NCI-H2081 (cell line): ENCODE measurements at regions not wholly inside any gene's neighbourhood (a gene's known extent, or its start where the extent isn't known, plus 50 kb on each side); places are given as distances from the start of the nearest gene placed in this dataset.
A peak's percentile ranks its signal among the peaks of the same experiment; 100 is the strongest.

Source experiments
- DNase-seq, 2 experiments: peaks; one replicate each; lab custom pipeline; 2025; lab: John Stamatoyannopoulos, UW

- no peak for DNase-seq
Observed at GRCh38 chr11:112858289-112859023, 102.8 kb upstream of the NCAM1 start.

GRCh38 chr11:112859787-112860186, 101.4 kb upstream of the NCAM1 start:
- DNase-seq = no peak

- DNase-seq = no peak
Observed at GRCh38 chr11:112861356-112861755, 99.9 kb upstream of the NCAM1 start.

- no peak for DNase-seq
Observed at GRCh38 chr11:112863305-112863704, 97.9 kb upstream of the NCAM1 start.

GRCh38 chr11:112864672-112865071, 96.5 kb upstream of the NCAM1 start:
- no peak for DNase-seq

GRCh38 chr11:112871909-112872500, 89.2 kb upstream of the NCAM1 start:
- no peak for DNase-seq

GRCh38 chr11:112874980-112875379, 86.2 kb upstream of the NCAM1 start:
- DNase-seq = no peak

- no peak for DNase-seq
Observed at GRCh38 chr11:112877581-112877980, 83.6 kb upstream of the NCAM1 start.

GRCh38 chr11:112878033-112878601, 83.1 kb upstream of the NCAM1 start:
- no peak for DNase-seq

- no peak for DNase-seq
Observed at GRCh38 chr11:112880495-112880894, 80.7 kb upstream of the NCAM1 start.

GRCh38 chr11:112881461-112881860, 79.8 kb upstream of the NCAM1 start:
- DNase-seq = peak; percentile 93 to 99

- no peak for DNase-seq
Observed at GRCh38 chr11:112882494-112883381, 78.5 kb upstream of the NCAM1 start.

GRCh38 chr11:112884012-112884767, 77.0 kb upstream of the NCAM1 start:
- no peak for DNase-seq

GRCh38 chr11:112885744-112886433, 75.3 kb upstream of the NCAM1 start:
- DNase-seq = peak in 1 of 2 experiments; percentile 76

- no peak for DNase-seq
Observed at GRCh38 chr11:112886434-112887370, 74.5 kb upstream of the NCAM1 start.

- DNase-seq = no peak
Observed at GRCh38 chr11:112889446-112889845, 71.8 kb upstream of the NCAM1 start.

GRCh38 chr11:112899235-112900006, 61.8 kb upstream of the NCAM1 start:
- DNase-seq = no peak

GRCh38 chr11:112901924-112902323, 59.3 kb upstream of the NCAM1 start:
- no peak for DNase-seq

GRCh38 chr11:112902361-112903011, 58.7 kb upstream of the NCAM1 start:
- DNase-seq = no peak
